GM21723 (cell line): ENCODE measurements at regions not wholly inside any gene's neighbourhood (a gene's known extent, or its start where the extent isn't known, plus 50 kb on each side); places are given as distances from the start of the nearest gene placed in this dataset.

ENCODE experiments used
- ATAC-seq: cut with Tn5 transposase; IDR thresholded peaks from one replicate; pipeline ENCODE4 v1.9.1; 2021; ENCODE audit warnings: mild to moderate bottlenecking, moderate library complexity; ENCODE audit not compliant: unreplicated experiment

- ATAC-seq: no peak
Observed at GRCh38 chr7:114007386-114007785, 88.6 kb upstream of the PPP1R3A start.

- ATAC-seq: no peak
Observed at GRCh38 chr7:113998934-113999333, 80.1 kb upstream of the PPP1R3A start.

- no peak for ATAC-seq
Observed at GRCh38 chr7:113996405-113996804, 77.6 kb upstream of the PPP1R3A start.

GRCh38 chr7:113986216-113986615 lies 67.4 kb upstream of the PPP1R3A start:
- ATAC-seq: no peak

- ATAC-seq: no peak
Observed at GRCh38 chr7:113976508-113976907, 57.7 kb upstream of the PPP1R3A start.

- no peak for ATAC-seq
Observed at GRCh38 chr7:113968713-113969112, 49.9 kb upstream of the PPP1R3A start.
